Body of pancreas (tissue), 4 donors: ENCODE measurements at regions not wholly inside any gene's neighbourhood (a gene's known extent, or its start where the extent isn't known, plus 50 kb on each side); places are given as distances from the start of the nearest gene placed in this dataset.

Experiments
- ATAC-seq: fragments of 150-250 bp; one replicate; pipeline ENCODE4 v1.9.1; 2016
- DNase-seq, 4 donors: peaks; one replicate each; pipeline ENCODE4 v3.0.0-alpha.2; 2019
- H3K27ac ChIP-seq, 4 donors: fragments of 200-600 bp; sonication (generic); 1 replicate in 3 of 4; 2 replicates in 1 of 4; pipeline versions ENCODE4 v1.5.1 to v1.6.1; 2016 to 2019; ENCODE audit warnings: mild to moderate bottlenecking in 1 of 4, mixed read lengths in 1 of 4, moderate library complexity in 1 of 4
- H3K27me3 ChIP-seq, 2 donors: fragments of 200-600 bp; sonication (generic); one replicate each; pipeline ENCODE4 v1.6.0; 2016; ENCODE audit warnings: mild to moderate bottlenecking in 1 of 2
- H3K36me3 ChIP-seq, 2 donors: fragments of 200-600 bp; sonication (generic); replicated peaks in 1 of 2; 2 replicates each; pipeline ENCODE4 v1.5.1; 2016; ENCODE audit warnings: low read depth in 2 of 2; ENCODE audit not compliant: insufficient read depth in 1 of 2
- H3K4me1 ChIP-seq: fragments of 200-600 bp; sonication (generic); one replicate; pipeline ENCODE4 v1.6.0; 2016
- H3K4me3 ChIP-seq, 2 donors: fragments of 200-600 bp; sonication (generic); 1 replicate in 1 of 2; 2 replicates in 1 of 2; pipeline ENCODE4 v1.5.1; 2016 to 2019
- H3K9me3 ChIP-seq, 3 donors: fragments of 200-600 bp; sonication (generic); 1 replicate in 2 of 3; 2 replicates in 1 of 3; pipeline ENCODE4 v1.5.1; 2016
- CTCF ChIP-seq, 7 experiments: fragments of 450-650 bp in 4 of 7; fragments of 200-600 bp in 3 of 7; sonication (generic) in 3 of 7; IDR thresholded peaks; one replicate each; pipeline ENCODE4 v1.5.1; 2016 to 2019; ENCODE audit warnings: antibody characterized with exemption in 7 of 7
- POLR2A ChIP-seq, 3 donors: fragments of 450-650 bp; IDR thresholded peaks; one replicate each; pipeline ENCODE4 v1.6.1; 2016; ENCODE audit warnings: antibody characterized with exemption in 3 of 3, mild to moderate bottlenecking in 2 of 3
- WGBS, 2 donors: methylation state at CpG; one replicate each; pipeline ENCODE4 v1.1.5; 2017; 5-methylcytosine and 5-hydroxymethylcytosine counted together
- intact Hi-C: fragments of 100-400 bp; cut with DNase I; formaldehyde crosslinking; loops from one replicate; pipeline ENCODE4 v1.15.1; 2023

- DNase-seq (no peak), ATAC-seq (no peak)
- no peak for TF ChIP-seq POLR2A (IDR thresholded peaks at IDR 0.05)
- 82 to 83% methylated on average over 3 of the region's 3 CpGs for WGBS, 2 donors
- H3K27ac ChIP-seq = no peak overlapping the region
- no peaks in the 10 kb centered on the region for H3K36me3 ChIP-seq
- intact Hi-C loops = no loop called here
- H3K4me1 ChIP-seq = no peaks in the 10 kb centered on the region
- no peaks in the 10 kb centered on the region for H3K27me3 ChIP-seq
- no peaks in the 10 kb centered on the region for H3K9me3 ChIP-seq
- H3K4me3 ChIP-seq = no peak overlapping the region
Measured at GRCh38 chr22:27179161-27179560, 521.8 kb downstream of the MIAT start.

- TF ChIP-seq CTCF (IDR thresholded peaks at IDR 0.05) = no peak
- TF ChIP-seq POLR2A (IDR thresholded peaks at IDR 0.05) = no peak
- no peaks in the 10 kb centered on the region for H3K27me3 ChIP-seq
- H3K4me1 ChIP-seq = no peaks in the 10 kb centered on the region
- WGBS, 2 donors = 80 to 90% methylated on average over 1 to 4 of the region's 4 CpGs
- no peaks in the 10 kb centered on the region for H3K36me3 ChIP-seq
- intact Hi-C loops = no loop called here
- no peaks in the 10 kb centered on the region for H3K9me3 ChIP-seq
- no peak overlapping the region for H3K27ac ChIP-seq
- H3K4me3 ChIP-seq = no peak overlapping the region
- DNase-seq (no peak), ATAC-seq (no peak)
Measured at GRCh38 chr22:27181537-27181936, 524.1 kb downstream of the MIAT start.

- no peaks in the 10 kb centered on the region for H3K27me3 ChIP-seq
- no peak overlapping the region for H3K27ac ChIP-seq
- no peaks in the 10 kb centered on the region for H3K4me1 ChIP-seq
- no peak overlapping the region for H3K4me3 ChIP-seq
- DNase-seq = no peak
- no peak for ATAC-seq
- no peaks in the 10 kb centered on the region for H3K9me3 ChIP-seq
- no peaks in the 10 kb centered on the region for H3K36me3 ChIP-seq
- 80 to 86% methylated on average over 6 of the region's 6 CpGs for WGBS, 2 donors
- TF ChIP-seq CTCF (IDR thresholded peaks at IDR 0.05) (no peak), POLR2A (IDR thresholded peaks at IDR 0.05) (no peak)
- intact Hi-C loops = no loop called here
Measured at GRCh38 chr22:27183474-27183873, 526.1 kb downstream of the MIAT start.

- no peak for DNase-seq
- H3K4me3 ChIP-seq = no peak overlapping the region
- whole genome bisulfite sequencing, 2 donors = 79 to 80% methylated on average over 3 of the region's 3 CpGs
- no peak for ATAC-seq
- H3K27me3 ChIP-seq = no peaks in the 10 kb centered on the region
- no peaks in the 10 kb centered on the region for H3K4me1 ChIP-seq
- intact Hi-C loops = no loop called here
- TF ChIP-seq POLR2A (IDR thresholded peaks at IDR 0.05) = no peak
- TF ChIP-seq CTCF (IDR thresholded peaks at IDR 0.05) = no peak
- no peaks in the 10 kb centered on the region for H3K36me3 ChIP-seq
- no peaks in the 10 kb centered on the region for H3K9me3 ChIP-seq
- no peak overlapping the region for H3K27ac ChIP-seq
Measured at GRCh38 chr22:27185099-27185709, 527.8 kb downstream of the MIAT start.

- TF ChIP-seq POLR2A (IDR thresholded peaks at IDR 0.05) (no peak), CTCF (IDR thresholded peaks at IDR 0.05) (no peak)
- H3K4me3 ChIP-seq = no peak overlapping the region
- no peaks in the 10 kb centered on the region for H3K4me1 ChIP-seq
- no peaks in the 10 kb centered on the region for H3K27me3 ChIP-seq
- no peaks in the 10 kb centered on the region for H3K9me3 ChIP-seq
- H3K27ac ChIP-seq = no peak overlapping the region
- no peak for DNase-seq
- WGBS, 2 donors = 74 to 80% methylated on average over 12 of the region's 12 CpGs
- no peak for ATAC-seq
- no peaks in the 10 kb centered on the region for H3K36me3 ChIP-seq
- intact Hi-C loops = no loop called here
Measured at GRCh38 chr22:27185760-27186302, 528.4 kb downstream of the MIAT start.
